IPS-NIHi7 (cell line): ENCODE measurements at regions not wholly inside any gene's neighbourhood (a gene's known extent, or its start where the extent isn't known, plus 50 kb on each side); places are given as distances from the start of the nearest gene placed in this dataset.
A peak's percentile ranks its signal among the peaks of the same experiment; 100 is the strongest.
"Not testable (repeated sequence)": the region's sequence is repeated elsewhere in the genome, so short reads cannot be mapped to it uniquely, and the experiment has no call there.

Experiments
- DNase-seq: peaks from one replicate; pipeline ENCODE4 v3.0.0; 2012; ENCODE audit warnings: mixed read lengths; ENCODE audit errors: extremely low spot score

GRCh38 chr3:64438066-64438465 is 212.8 kb upstream of the PRICKLE2 start:
- no peak for DNase-seq

GRCh38 chr3:64437131-64437530 is 211.9 kb upstream of the PRICKLE2 start:
- no peak for DNase-seq

GRCh38 chr3:64435023-64435422 is 209.8 kb upstream of the PRICKLE2 start:
- not testable (repeated sequence) for DNase-seq

GRCh38 chr3:64432870-64433269 is 207.6 kb upstream of the PRICKLE2 start:
- DNase-seq: no peak

GRCh38 chr3:64431526-64432091 is 206.3 kb upstream of the PRICKLE2 start:
- no peak for DNase-seq

GRCh38 chr3:64427671-64428070 is 202.4 kb upstream of the PRICKLE2 start:
- DNase-seq: no peak

DNA sequence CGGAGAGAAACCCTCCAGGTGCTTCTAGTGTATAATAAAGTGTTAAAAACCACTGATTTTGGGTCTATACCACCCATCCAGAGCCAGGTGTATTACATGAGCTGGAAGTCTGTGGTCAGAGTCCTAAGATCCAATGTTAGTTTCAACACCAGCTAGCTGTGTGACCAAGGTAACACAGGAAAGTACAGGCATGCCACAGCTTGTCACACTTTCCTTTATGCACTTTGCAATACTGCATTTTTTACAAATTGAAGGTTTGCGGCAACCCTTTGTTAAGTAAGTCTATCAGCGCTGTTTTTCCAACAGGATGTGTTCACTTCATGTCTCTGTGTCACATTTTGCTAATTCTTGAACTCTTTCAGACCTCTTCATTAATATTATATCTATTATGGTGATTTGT is 201.3 kb upstream of the PRICKLE2 start:
- DNase-seq: no peak

DNA sequence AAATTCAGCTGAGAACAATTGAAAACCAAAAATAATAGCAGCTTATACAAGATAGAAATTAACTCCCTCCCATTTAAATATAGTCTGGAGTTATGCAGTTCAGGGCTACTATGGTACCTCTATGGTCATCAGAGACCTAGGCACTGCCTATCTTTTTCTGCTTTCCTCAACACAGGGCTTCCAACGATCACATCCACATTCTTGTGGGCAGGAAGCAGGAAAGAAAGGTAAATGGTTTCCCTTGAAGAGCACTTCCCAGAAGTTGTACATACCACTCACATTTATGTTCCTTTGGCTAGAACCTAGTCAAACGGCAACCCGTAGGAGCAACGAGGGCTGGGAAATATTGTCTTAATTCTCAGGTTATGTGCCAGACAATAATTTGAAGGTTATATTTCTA is 197.7 kb upstream of the PRICKLE2 start:
- no peak for DNase-seq

DNA sequence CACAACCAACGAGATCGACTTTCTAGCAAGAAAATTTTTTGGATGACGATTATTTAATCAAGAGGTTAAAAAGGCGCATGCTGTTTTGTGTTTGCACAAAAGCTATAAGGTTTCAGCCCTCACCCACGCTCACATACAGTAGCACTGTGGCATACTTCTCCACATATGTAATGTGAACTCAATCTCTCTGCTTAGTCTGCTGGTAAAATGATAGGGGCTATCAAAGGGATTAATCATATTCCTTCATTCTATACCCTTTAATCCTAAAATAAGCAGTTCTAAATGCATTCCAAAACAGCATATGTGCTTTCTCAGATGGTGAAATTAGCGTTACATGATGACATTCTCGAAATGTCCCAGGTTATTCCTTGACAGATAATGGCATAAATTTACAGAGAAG is 196.9 kb upstream of the PRICKLE2 start:
- no peak for DNase-seq

GRCh38 chr3:64417816-64418215 is 192.6 kb upstream of the PRICKLE2 start:
- peak; percentile 50 for DNase-seq

DNA sequence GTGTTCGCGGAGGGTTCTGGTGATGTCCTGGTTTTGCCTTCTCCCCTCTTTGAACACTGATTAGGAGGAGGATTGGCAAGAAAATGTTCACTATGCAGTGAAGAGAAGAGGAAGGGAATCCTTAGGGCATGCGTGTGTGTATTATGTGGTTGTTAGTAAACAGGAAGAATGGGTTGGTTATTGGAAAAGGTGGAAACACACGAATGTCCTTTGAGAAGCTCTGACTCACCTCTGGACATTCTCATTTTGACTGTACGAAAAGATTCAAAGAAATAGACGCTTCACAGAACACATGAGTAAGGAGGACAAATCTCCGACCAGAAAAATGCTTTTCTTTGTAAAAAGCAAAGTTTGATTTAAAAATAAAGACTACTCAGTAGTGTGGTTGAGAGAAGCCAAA is 188.8 kb upstream of the PRICKLE2 start:
- no peak for DNase-seq

DNA sequence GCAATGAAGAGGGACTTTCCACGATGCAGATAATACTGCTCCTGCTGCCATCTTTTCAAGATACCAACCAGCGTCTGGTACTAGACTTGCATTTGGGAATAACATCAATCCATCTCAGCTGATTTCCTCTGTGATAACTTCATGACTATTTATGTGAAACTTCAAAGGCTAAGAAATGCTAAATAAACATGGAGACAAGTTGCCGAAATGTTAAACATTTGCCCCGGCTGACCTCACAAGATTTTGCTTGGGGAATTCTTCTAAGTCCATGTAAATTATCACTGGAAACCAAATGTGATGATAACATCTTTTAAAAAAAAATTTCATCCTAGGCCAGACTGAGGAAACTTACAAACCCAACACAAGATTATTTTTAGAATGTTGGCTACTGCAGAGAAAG is 185.8 kb upstream of the PRICKLE2 start:
- DNase-seq: no peak

DNA sequence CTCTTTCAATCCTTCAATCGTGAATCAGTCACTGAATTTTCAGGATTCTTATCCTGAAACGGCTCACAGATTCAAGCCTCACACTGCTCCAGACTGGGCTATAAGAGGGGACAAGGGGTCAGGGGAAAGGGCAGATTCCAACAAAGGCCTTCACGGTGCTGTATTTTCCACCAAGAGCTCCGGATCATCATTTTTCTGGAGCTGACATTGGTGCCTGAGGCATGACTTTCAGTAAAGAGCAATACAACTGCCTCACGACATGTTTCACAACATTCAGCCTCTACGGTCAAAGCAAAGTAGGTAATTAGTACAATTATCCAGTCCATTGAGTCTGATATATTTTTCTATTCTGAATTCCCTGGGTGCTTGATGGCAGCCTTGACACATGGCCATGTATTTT is 185.0 kb upstream of the PRICKLE2 start:
- no peak for DNase-seq

DNA sequence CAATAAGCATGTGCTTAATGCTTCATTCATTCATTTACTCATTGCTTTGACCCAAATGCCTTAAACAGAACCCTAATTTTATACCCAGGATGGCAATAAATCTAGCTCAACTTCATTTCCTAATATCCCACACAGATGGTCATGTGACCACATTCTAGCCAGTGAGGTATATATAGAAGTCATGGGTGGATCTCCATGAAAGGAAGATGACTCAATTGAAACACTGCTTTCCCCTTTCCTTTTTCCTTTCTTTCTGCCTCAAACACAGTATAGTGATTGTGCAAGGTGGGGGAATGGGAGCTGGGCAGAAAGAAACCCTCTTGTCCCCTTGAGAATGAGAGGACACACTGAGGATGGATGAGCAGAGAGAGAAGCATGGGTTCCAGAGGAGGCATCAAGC is 183.5 kb upstream of the PRICKLE2 start:
- no peak for DNase-seq

DNA sequence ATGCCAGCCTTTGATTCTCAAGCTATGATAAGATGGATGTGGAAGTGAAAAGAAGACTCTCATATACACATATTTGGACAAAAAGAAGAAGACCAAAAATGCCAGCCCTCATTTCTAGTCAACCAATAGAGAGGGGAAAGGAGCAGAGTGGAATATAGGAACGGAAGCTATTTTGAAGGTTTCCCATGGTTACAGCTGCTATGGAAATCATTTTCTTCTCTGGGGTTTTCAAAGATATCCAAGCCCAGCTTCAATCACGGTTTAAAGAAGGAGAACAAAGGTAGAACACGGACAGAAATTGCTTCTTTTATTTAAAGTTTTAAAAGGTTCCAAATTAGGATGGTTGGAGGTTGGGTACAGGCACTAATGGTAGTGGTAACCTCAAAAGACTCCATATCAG is 181.0 kb upstream of the PRICKLE2 start:
- DNase-seq: no peak

DNA sequence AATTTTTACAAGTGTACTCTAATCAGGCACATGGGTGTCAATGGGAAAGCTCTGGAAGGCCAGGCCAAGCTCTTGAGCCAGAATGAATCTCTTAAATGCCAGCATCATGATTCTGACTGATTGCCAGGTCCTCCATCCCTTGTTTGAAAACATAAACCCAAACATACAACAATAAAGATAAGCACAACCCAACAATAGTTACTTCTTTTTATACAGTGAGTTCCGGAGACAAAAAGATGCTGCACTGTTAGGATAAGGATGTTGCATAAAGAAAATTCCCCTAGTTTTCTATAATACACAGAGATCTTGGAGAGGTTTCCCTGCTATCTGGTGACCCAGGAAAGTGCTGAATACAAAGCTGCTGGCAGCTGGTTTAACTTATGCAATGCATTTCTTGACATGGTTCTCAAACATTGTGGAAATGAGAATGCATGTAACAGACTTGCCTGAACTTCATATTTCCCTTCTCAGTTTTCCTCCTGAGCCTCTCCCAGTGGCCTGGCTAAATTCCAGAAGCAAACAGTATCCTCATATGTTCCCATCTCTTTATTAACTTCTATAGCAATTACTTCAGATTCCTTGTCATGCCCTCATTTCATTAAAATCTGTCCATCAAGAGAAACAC is 180.1 kb upstream of the PRICKLE2 start:
- DNase-seq: no peak

GRCh38 chr3:64400706-64401105 is 175.4 kb upstream of the PRICKLE2 start:
- DNase-seq: no peak

GRCh38 chr3:64399205-64399800 is 174.0 kb upstream of the PRICKLE2 start:
- peak; percentile 74 for DNase-seq

GRCh38 chr3:64398476-64398875 is 173.2 kb upstream of the PRICKLE2 start:
- no peak for DNase-seq

DNA sequence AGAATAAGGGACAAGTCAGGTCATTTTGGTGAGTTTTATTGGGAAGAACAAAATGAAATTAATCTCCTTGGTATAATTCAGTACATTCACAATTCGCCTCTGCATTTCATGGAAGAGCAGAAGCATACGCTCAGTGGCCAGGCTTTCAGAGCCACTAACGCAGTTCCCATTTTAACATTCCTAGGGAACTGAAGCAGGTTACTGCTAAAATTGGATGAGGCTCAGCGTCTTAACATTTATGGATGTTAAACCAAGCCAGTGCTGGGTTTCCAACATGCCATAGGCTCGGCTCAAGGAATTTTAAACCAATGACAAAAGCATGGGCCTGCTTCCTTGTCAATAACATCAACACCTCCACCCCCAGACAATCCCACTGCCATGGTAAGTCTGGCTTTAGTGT is 172.7 kb upstream of the PRICKLE2 start:
- no peak for DNase-seq

- no peak for DNase-seq
These were observed 172.3 kb upstream of the PRICKLE2 start for GRCh38 chr3:64397573-64397972.

DNA sequence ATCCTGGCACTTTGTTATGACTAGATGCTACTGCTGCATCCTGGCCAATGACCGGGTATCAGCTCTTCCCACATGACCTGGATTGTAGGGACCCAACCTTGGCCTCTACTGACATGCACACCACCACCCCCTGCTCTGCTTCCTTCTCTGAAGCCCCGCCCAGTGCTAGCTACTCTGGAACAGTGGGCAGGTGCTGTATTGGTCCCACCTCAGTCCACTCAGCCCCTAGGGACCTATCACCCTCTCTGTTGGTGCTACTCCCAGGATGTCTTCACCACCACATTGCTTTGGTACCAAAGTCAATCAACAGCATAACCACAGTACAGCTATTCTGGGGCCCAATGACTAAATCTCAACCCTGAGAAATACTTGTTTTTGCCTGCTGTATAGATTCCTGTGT is 170.2 kb upstream of the PRICKLE2 start:
- DNase-seq: no peak

DNA sequence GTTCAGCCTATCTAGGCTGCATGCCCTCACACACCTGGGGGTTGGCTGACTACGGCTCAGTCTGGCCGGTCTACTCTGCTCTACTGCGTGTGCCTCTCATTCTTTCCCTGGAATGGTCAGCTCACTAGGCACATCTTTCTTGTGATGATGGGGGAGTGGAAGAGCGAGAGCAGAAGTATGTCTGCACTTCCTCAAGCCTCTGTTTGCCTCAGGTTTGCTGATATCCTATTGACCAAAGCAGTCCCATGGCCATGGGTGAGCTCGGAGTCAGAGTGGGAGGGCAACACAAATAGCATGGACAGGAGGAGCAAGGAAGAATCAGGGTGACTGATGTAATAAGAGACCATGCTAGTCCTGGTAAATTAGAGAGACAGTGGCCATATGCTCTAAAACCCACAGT is 167.9 kb upstream of the PRICKLE2 start:
- no peak for DNase-seq

- no peak for DNase-seq
These were observed 166.7 kb upstream of the PRICKLE2 start for GRCh38 chr3:64392001-64392400.
